ENCODE measurements at regions not wholly inside any gene's neighbourhood (a gene's known extent, or its start where the extent isn't known, plus 50 kb on each side); places are given as distances from the start of the nearest gene placed in this dataset.

- H3K4me2 ChIP-seq (ENCODE audit: control insufficient read depth, insufficient read depth) = no peak overlapping the region
- no peak overlapping the region for H3K27ac ChIP-seq (ENCODE audit: control insufficient read depth, insufficient read depth)
- in situ Hi-C loops (cut with MboI) (loop anchor here (10.0 kb wide), 1 partner anchor 602 kb away; no protein-coding TSS in a partner anchor), intact Hi-C loops (cut with micrococcal nuclease; ENCODE audit: unreplicated experiment) (loop anchor here (10.0 kb wide), 2 partner anchors 192 to 542 kb away; no protein-coding TSS in a partner anchor)
- no peak overlapping the region for H3K9ac ChIP-seq (ENCODE audit: control insufficient read depth, insufficient read depth, low read length)
- peaks cover 1 to 8% of the 10 kb centered on the region in 2 experiments; a peak in 3 of 4 replicates for H3K27me3 ChIP-seq (replicated peaks in 1 of 2; ENCODE audit: control insufficient read depth in 2 of 2, insufficient read depth in 2 of 2, low read length in 1 of 2)
- H3K4me3 ChIP-seq = no peak overlapping the region
- H3K4me1 ChIP-seq (ENCODE audit: control insufficient read depth, insufficient read depth, low read length) = no peaks in the 10 kb centered on the region
- TF ChIP-seq MXI1 (IDR thresholded peaks at IDR 0.05; ENCODE audit: low read depth, low read length) (no peak), EED (IDR thresholded peaks at IDR 0.05; ENCODE audit: low read depth) (no peak), BCL11A (IDR thresholded peaks at IDR 0.05; ENCODE audit: low read depth, low read length) (no peak), EZH2 (IDR thresholded peaks at IDR 0.05; ENCODE audit: borderline replicate concordance, control insufficient read depth, low read depth, low read length) (no peak), NFIC (IDR thresholded peaks at IDR 0.05; ENCODE audit: low read depth, low read length) (no peak)
- TF ChIP-seq, protein P1, sequence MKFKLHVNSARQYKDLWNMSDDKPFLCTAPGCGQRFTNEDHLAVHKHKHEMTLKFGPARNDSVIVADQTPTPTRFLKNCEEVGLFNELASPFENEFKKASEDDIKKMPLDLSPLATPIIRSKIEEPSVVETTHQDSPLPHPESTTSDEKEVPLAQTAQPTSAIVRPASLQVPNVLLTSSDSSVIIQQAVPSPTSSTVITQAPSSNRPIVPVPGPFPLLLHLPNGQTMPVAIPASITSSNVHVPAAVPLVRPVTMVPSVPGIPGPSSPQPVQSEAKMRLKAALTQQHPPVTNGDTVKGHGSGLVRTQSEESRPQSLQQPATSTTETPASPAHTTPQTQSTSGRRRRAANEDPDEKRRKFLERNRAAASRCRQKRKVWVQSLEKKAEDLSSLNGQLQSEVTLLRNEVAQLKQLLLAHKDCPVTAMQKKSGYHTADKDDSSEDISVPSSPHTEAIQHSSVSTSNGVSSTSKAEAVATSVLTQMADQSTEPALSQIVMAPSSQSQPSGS (IDR thresholded peaks at IDR 0.05; ENCODE audit: low read length) = no peak
- H4K20me1 ChIP-seq (ENCODE audit: control insufficient read depth, insufficient read depth) = no peaks in the 10 kb centered on the region
- no peak for ATAC-seq
- H2AFZ ChIP-seq (ENCODE audit: control insufficient read depth, low read depth, low read length) = no peak overlapping the region
- no peaks in the 10 kb centered on the region for H3K36me3 ChIP-seq (ENCODE audit: control insufficient read depth in 2 of 2, insufficient read depth in 2 of 2, low read length in 1 of 2)
- RAD21 ChIA-PET (ENCODE audit: unreplicated experiment) = interaction anchor here (6.9 kb wide), 1 partner anchor 413 kb away, joined by 287 read pairs; the partner anchor contains the start of gene FUT8
- 75% methylated on average over 6 of the region's 6 CpGs for WGBS (ENCODE audit: insufficient coverage, insufficient replicate concordance, low lambda C conversion rate, missing lambda C conversion rate)
- POLR2A ChIA-PET = no interaction called here
- CTCF ChIA-PET = interaction anchor here (10.8 kb wide), 1 partner anchor 413 kb away, joined by 323 read pairs; the partner anchor contains the start of gene FUT8
- SMC1A ChIA-PET (ENCODE audit: uncharacterized antibody, unreplicated experiment) = interaction anchor here (1.6 to 9.7 kb wide), 2 partner anchors 412 to 608 kb away, joined by 4 to 288 read pairs; partner anchors contain the start of gene FUT8
- FAIRE-seq = no peak
- no peaks in the 10 kb centered on the region for H3K9me3 ChIP-seq (replicated peaks; ENCODE audit: control insufficient read depth, insufficient read depth, low read length)
- no peak for DNase-seq (ENCODE audit: low read depth, low spot score)
- BruUV-seq (replicated peaks) = no TSS peak
- H3K79me2 ChIP-seq (ENCODE audit: control insufficient read depth, insufficient read depth, low read length) = no peaks in the 10 kb centered on the region
Observed at GRCh38 chr14:65826946-65827345, 414.4 kb downstream of the FUT8 start.

All from GM12878 (cell line).